AG09309 (cell line): ENCODE measurements at regions not wholly inside any gene's neighbourhood (a gene's known extent, or its start where the extent isn't known, plus 50 kb on each side); places are given as distances from the start of the nearest gene placed in this dataset.

Source experiments
- DNase-seq: peaks from one replicate; pipeline ENCODE4 v3.0.0-alpha.2; 2010; ENCODE audit warnings: low read depth
- H3K4me3 ChIP-seq: 2 replicates; pipeline ENCODE4 v1.5.1; 2011; ENCODE audit warnings: mild to moderate bottlenecking, low read depth, low read length, moderate library complexity; ENCODE audit not compliant: control insufficient read depth
- CTCF ChIP-seq: IDR thresholded peaks from 2 replicates; pipeline ENCODE4 v1.5.1; 2011; ENCODE audit warnings: mild to moderate bottlenecking, low read depth, low read length, inconsistent platforms; ENCODE audit not compliant: insufficient read depth, control insufficient read depth; ENCODE audit errors: missing control alignments

DNA sequence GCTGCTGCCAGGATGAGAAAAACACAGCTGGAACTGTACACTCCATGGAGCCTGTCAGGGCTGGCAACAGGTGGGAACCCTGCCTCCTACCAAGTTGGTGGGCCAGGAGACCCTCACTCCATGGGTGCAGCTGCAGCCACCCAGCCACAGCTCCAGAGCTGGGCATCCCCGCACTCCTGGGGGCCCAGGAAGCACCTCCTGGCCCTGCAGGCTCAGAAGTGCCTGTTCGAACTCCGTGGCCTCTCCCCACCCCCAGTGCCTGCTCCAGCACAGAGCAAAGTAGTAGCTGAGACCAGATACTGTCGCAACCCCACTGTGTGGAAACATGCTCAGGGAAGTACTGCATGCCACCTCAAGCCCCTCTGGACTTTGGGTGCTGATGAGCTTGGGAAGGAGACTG lies 564.0 kb upstream of the ACO1 start:
- TF ChIP-seq CTCF: no peak
- DNase-seq: no peak
- H3K4me3 ChIP-seq: no peak overlapping the region

- TF ChIP-seq CTCF: no peak
- no peak for DNase-seq
- no peak overlapping the region for H3K4me3 ChIP-seq
Observed at GRCh38 chr9:31821583-31821982, 562.9 kb upstream of the ACO1 start.

- H3K4me3 ChIP-seq: no peak overlapping the region
- TF ChIP-seq CTCF: no peak
Observed at GRCh38 chr9:31823365-31823764, 561.1 kb upstream of the ACO1 start.

GRCh38 chr9:31824860-31825259 lies 559.6 kb upstream of the ACO1 start:
- TF ChIP-seq CTCF: no peak
- H3K4me3 ChIP-seq: no peak overlapping the region
- DNase-seq: no peak

More at GRCh38 chr9:31823365-31823764, 561.1 kb upstream of the ACO1 start:
- no peak for DNase-seq

- TF ChIP-seq CTCF: no peak
- no peak overlapping the region for H3K4me3 ChIP-seq
Observed at GRCh38 chr9:31837211-31837610, 547.2 kb upstream of the ACO1 start.

DNA sequence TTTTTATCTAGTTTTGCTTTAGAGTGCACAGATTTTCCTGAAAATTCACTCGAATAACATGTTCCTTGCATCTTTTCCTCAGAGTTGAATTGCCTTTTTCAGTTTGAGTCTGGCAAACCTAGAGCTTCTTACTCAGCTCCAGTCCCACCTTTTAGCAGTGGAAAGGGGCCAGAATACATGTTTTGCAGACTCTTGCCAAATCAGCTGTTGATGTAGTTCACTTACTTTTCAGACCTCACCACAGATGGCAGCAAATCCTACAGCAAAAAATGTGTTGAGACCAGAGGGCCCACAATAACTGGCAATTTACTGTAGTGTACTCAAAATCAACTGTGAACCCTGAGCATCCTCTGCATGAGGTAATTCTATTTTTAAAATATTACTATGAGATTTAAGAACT lies 545.2 kb upstream of the ACO1 start:
- no peak overlapping the region for H3K4me3 ChIP-seq
- no peak for TF ChIP-seq CTCF
- no peak for DNase-seq

More at GRCh38 chr9:31837211-31837610, 547.2 kb upstream of the ACO1 start:
- no peak for DNase-seq

DNA sequence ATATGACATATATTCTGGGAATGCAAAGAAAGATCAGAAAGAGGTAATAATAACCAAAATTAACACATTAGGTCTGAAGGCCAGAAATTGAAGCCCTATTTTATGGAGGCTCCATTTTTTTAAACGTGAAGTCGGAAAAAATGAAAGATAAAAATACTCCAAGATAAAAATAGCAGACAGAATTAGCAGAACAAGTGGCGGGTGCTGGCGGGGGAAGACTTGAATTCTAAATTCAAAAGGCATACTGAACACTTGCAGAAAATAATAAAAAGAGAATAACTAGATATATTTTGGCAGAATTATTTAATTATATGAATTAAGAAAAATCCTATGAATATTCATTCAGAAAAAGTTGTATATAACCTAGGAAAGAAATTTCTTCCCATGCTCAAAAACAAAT lies 543.7 kb upstream of the ACO1 start:
- no peak overlapping the region for H3K4me3 ChIP-seq
- no peak for TF ChIP-seq CTCF
- no peak for DNase-seq
